ENCODE measurements at regions not wholly inside any gene's neighbourhood (a gene's known extent, or its start where the extent isn't known, plus 50 kb on each side); places are given as distances from the start of the nearest gene placed in this dataset.

GRCh38 chr3:144181062-144181461 lies 209.4 kb downstream of the DIPK2A start:
- TF ChIP-seq EZH2 (IDR thresholded peaks at IDR 0.05; ENCODE audit: low read length) (no peak), CTCF (optimal IDR thresholded peaks at IDR 0.05 in 1 of 3, IDR thresholded peaks at IDR 0.05 in 1 of 3, conservative IDR thresholded peaks at IDR 0.05 in 1 of 3; ENCODE audit: extremely low read depth in 1 of 3, insufficient read depth in 2 of 3, low read length in 3 of 3) (no peak)
- no peak for FAIRE-seq
- dilution Hi-C loops (cut with MboI; ENCODE audit: extremely low pct_ligation_motif_present, low sequenced_read_pairs), result no loop called here

GRCh38 chr3:144182501-144182900 lies 210.9 kb downstream of the DIPK2A start:
- no peaks in the 10 kb centered on the region for H4K20me1 ChIP-seq (ENCODE audit: control insufficient read depth, extremely low read depth, insufficient read depth, low read length)
- no peak overlapping the region for H3K9ac ChIP-seq (ENCODE audit: control insufficient read depth, extremely low read depth, insufficient read depth, low read length)
- no peaks in the 10 kb centered on the region for H3K4me1 ChIP-seq (ENCODE audit: control insufficient read depth, extremely low read depth, insufficient read depth, low read length)
- FAIRE-seq (no peak), DNase-seq (ENCODE audit: low read depth, low spot score) (no peak)
- no peaks in the 10 kb centered on the region for H3K9me3 ChIP-seq (ENCODE audit: control insufficient read depth, low read depth, low read length)
- no peak overlapping the region for H3K4me3 ChIP-seq (ENCODE audit: control insufficient read depth in 2 of 3, extremely low read depth in 1 of 3, insufficient read depth in 2 of 3, low read depth in 1 of 3, low read length in 3 of 3)
- no peak overlapping the region for H3K27ac ChIP-seq (ENCODE audit: control insufficient read depth, insufficient read depth, low read length)
- H3K79me2 ChIP-seq (ENCODE audit: control insufficient read depth, insufficient read depth, low read length), result no peaks in the 10 kb centered on the region
- H2AFZ ChIP-seq (ENCODE audit: control insufficient read depth, low read length), result no peak overlapping the region
- no peak overlapping the region for H3K4me2 ChIP-seq (ENCODE audit: control insufficient read depth, extremely low read depth, insufficient read depth, low read depth, low read length)
- H3K27me3 ChIP-seq (ENCODE audit: control insufficient read depth, extremely low read depth, insufficient read depth, low read length), result no peaks in the 10 kb centered on the region
- TF ChIP-seq EZH2 (IDR thresholded peaks at IDR 0.05; ENCODE audit: low read length), result no peak
- no peak for TF ChIP-seq CTCF (optimal IDR thresholded peaks at IDR 0.05 in 1 of 3, IDR thresholded peaks at IDR 0.05 in 1 of 3, conservative IDR thresholded peaks at IDR 0.05 in 1 of 3; ENCODE audit: extremely low read depth in 1 of 3, insufficient read depth in 2 of 3, low read length in 3 of 3)
- no peaks in the 10 kb centered on the region for H3K36me3 ChIP-seq (ENCODE audit: control insufficient read depth in 2 of 2, extremely low read depth in 1 of 2, insufficient read depth in 2 of 2, low read length in 2 of 2)
- dilution Hi-C loops (cut with MboI; ENCODE audit: extremely low pct_ligation_motif_present, low sequenced_read_pairs), result no loop called here
- no peaks in the 10 kb centered on the region for H3K9me1 ChIP-seq (ENCODE audit: control insufficient read depth, extremely low read depth, insufficient read depth, low read length)

More at GRCh38 chr3:144181062-144181461, 209.4 kb downstream of the DIPK2A start:
- H3K79me2 ChIP-seq (ENCODE audit: control insufficient read depth, insufficient read depth, low read length), result no peaks in the 10 kb centered on the region
- H3K9me3 ChIP-seq (ENCODE audit: control insufficient read depth, low read depth, low read length), result no peaks in the 10 kb centered on the region
- no peak overlapping the region for H2AFZ ChIP-seq (ENCODE audit: control insufficient read depth, low read length)
- H3K27me3 ChIP-seq (ENCODE audit: control insufficient read depth, extremely low read depth, insufficient read depth, low read length), result no peaks in the 10 kb centered on the region
- H3K4me2 ChIP-seq (ENCODE audit: control insufficient read depth, extremely low read depth, insufficient read depth, low read depth, low read length), result no peak overlapping the region
- no peaks in the 10 kb centered on the region for H3K4me1 ChIP-seq (ENCODE audit: control insufficient read depth, extremely low read depth, insufficient read depth, low read length)
- H4K20me1 ChIP-seq (ENCODE audit: control insufficient read depth, extremely low read depth, insufficient read depth, low read length), result no peaks in the 10 kb centered on the region
- no peak for DNase-seq (ENCODE audit: low read depth, low spot score)
- no peak overlapping the region for H3K4me3 ChIP-seq (ENCODE audit: control insufficient read depth in 2 of 3, extremely low read depth in 1 of 3, insufficient read depth in 2 of 3, low read depth in 1 of 3, low read length in 3 of 3)
- H3K36me3 ChIP-seq (ENCODE audit: control insufficient read depth in 2 of 2, extremely low read depth in 1 of 2, insufficient read depth in 2 of 2, low read length in 2 of 2), result no peaks in the 10 kb centered on the region
- H3K27ac ChIP-seq (ENCODE audit: control insufficient read depth, insufficient read depth, low read length), result no peak overlapping the region
- no peaks in the 10 kb centered on the region for H3K9me1 ChIP-seq (ENCODE audit: control insufficient read depth, extremely low read depth, insufficient read depth, low read length)
- H3K9ac ChIP-seq (ENCODE audit: control insufficient read depth, extremely low read depth, insufficient read depth, low read length), result no peak overlapping the region
